DMS53 (cell line): ENCODE measurements at regions not wholly inside any gene's neighbourhood (a gene's known extent, or its start where the extent isn't known, plus 50 kb on each side); places are given as distances from the start of the nearest gene placed in this dataset.
A peak's percentile ranks its signal among the peaks of the same experiment; 100 is the strongest.

ENCODE experiments used
- DNase-seq: peaks from one replicate; lab custom pipeline; 2025; lab: John Stamatoyannopoulos, UW

DNA sequence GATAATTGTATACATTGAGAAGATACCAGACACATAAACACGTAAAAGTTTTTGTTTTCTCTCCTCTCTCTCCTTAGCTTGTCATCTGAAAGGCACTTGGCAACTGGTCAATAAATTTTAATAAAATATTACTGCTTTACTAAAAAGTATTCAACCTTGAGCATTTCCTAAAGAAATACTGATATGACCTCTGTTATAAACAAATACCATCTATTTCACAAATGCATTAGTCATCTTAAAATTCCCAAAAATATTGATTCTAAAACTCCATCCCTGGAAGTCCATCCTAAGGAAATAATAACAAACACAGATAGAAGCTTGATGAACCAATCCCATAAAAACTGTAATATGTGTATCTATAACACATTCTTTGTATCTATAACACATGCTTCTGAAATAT is 483.2 kb downstream of the TLR4 start:
- DNase-seq = no peak

DNA sequence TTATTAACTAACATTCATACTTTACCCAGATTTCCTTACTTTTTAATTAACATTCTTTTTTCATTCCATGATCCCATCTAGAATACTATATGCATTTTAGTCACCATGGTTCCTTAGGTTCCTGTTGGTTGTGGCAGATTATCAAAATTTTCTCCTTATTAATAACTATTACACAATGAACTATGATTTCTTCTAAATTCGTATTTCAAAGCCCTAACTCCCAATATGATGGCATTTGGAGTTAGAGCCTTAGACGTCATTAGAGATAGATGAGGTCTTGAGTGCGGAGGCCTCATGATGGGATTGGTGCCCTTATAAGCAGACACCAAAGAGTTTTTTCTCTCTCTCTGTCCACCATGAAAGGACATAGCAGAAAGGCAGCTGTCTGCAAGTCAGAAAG is 485.4 kb downstream of the TLR4 start:
- DNase-seq = no peak

DNA sequence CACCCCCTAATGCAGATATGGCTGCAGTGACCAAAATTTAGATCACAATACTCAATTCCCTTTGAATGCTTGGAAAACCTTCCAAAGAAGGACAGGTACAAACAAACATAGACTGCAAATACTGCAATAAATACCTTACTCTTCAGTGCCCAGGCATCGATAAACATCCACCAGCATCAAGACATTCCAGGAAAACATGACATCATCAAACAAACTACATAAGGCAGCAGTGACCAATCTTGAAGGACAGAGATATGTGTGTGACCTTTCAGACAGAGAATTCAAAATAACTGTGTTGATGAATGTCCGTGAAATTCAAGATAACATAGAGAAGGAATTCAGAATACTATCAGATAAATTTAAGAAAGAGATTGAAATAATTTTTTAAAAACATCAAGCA is 488.6 kb downstream of the TLR4 start:
- no peak for DNase-seq

DNA sequence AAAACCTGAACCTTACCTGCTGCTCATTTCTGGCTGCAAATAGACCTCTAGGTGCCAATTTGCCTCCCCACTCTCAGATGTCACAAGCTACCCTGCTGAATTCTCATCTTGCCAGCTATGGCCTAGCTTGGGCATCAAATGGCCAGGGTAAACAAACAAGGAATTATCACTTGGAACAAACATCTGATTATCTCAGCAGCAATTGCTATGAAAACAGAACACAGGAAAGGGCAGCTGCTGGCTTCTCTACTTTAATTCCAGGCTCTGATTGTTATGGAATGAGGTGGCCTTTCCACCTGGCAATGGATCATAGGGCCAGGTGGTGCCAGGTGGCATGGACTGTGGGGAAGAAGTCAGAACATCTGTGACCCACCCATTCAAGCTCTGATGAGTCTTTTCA is 505.1 kb downstream of the TLR4 start:
- peak; percentile 34 for DNase-seq

DNA sequence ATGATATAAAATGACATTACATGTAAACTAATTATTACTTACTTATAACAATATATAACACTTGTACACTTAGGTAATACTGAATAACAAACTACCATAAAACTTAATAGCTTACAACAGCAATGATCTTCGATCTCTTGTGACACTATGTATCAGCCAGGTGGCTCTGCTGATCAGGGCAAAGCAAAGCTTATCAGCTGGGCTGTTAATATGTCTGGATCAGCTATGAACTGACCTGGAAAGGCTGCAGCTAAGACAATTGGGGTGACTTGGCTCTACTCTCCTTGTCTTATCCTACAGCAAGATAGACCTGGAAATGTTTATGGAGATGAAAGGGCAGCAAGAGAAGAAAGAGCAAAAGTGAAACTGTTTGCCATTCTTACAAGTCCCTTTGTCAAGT is 511.3 kb downstream of the TLR4 start:
- DNase-seq = peak; percentile 33

DNA sequence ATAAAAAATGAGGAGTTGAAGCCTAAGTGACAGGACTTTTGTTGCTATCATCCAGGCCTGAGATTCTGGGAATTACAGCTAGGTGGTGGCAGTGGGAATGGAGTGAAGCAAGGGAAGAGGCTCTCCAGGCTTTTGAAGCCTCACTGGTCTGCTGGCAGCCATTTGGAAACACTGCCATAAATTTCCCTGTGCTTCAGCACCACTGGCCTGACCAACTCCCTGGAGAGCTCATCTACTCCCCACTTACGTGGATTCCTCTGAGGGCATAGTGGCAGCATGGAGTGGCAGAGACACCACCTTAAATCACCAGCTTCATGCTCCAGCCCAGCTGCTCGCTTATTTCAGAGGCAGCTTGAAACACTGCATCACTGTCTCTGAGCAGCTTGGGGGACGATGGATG is 518.2 kb downstream of the TLR4 start:
- peak; percentile 56 for DNase-seq

DNA sequence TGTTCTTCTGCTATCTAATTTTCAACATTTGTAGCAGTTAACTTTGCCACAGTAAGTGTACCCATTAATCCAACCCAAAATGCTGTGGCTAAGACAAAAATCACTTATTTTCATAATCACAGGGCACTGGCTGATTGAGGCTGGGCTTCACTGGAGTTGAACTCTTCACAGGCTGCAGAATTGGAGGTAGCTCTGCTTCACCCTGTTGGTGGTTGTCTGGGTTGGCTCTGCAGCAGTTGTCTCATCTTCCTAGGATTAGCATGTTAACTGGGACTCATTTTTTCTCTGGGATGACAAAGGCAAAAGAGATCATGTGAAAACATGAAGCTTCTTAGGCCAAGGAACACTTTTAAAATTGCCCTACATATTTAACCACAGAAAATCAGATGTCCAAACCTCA is 518.9 kb downstream of the TLR4 start:
- no peak for DNase-seq

DNA sequence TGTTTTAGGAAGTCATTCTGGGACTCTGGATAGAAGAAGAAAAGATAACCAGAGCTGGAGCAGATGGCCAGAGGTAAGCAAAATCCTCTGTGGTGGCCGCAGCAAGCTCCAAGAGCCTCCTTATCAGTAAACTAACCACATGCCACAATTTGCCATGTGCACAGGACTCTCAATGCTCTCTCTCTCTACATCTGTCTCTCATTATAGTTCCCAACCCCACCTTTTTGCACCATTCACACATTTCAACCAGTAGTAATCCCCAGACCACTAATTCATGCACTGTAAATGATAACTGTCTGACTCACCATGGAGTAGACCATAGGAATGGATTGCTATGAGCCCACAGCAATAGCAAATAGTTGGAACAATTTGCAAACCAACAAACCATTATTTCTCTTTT is 526.1 kb downstream of the TLR4 start:
- DNase-seq = no peak

DNA sequence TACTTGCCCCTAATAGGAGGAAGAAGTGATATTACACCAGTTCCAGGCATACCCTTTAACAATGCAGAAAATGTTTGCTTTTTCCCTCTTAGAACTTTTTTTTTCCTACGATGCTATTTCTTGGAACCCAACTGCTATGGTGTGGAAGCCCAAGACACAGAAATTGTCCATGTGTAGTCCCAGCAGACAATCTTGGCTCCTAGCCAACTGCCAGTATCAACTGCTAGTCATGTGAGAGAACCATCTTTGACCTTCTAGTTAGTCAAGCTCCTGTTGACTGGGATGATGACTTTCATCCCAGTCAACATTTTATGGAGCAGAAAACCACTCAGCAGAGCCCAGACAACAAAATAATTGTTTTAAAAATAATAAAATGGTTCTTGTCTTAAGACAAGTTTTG is 532.4 kb downstream of the TLR4 start:
- no peak for DNase-seq

DNA sequence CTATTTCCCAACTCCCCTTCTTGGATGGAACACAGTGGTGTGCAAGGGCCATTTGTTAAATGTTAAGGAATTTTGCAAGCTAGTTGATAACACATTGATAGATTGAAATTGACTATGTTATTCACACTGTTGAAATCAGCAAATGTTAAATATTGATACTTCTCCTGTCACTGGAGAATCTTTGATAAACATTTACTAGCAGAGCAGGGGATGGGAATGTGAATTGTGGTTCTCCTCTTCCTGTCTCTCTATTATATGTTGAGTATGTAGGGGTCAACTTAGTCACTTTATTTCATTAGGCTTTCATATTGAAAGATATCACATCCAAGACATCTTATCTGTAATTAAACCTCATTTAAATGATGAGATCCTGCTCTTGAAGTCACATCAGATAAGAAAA is 533.9 kb downstream of the TLR4 start:
- DNase-seq = no peak

DNA sequence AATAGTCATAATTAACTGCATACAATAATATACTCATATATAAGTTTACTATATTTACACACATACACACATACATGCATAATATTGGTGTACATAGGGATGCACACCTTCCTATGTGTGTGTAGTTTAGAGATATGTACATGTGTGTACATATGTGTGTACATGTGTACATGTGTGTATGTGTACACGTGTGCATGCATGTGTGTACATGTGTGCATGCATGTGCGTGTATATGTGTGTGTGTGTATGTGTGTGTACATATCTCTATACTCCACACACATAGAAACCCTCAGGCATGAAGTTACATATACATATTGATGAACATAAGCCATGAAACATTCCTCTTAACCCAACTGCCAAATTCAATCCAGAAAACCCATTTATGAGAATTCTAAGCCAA is 547.8 kb downstream of the TLR4 start:
- no peak for DNase-seq

DNA sequence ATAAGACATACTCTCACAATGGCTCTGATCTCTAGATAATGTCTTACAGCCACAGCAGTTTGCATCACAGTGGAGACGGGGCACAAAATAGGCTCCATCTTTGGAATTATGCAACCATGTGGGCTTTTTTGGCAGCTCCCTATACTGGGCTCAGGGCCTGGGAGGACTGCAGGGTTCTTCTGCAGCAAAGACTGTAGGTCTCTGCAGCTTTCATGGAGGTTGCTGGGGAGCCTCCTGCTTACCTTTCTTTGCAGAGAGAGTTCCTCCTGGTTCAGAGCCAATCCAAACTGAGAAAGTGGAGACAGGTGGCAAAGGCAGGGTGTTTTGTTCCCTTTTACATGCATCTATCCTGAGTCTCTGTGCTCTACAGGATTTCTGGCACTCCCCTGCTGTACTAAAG is 558.0 kb downstream of the TLR4 start:
- DNase-seq = no peak

DNA sequence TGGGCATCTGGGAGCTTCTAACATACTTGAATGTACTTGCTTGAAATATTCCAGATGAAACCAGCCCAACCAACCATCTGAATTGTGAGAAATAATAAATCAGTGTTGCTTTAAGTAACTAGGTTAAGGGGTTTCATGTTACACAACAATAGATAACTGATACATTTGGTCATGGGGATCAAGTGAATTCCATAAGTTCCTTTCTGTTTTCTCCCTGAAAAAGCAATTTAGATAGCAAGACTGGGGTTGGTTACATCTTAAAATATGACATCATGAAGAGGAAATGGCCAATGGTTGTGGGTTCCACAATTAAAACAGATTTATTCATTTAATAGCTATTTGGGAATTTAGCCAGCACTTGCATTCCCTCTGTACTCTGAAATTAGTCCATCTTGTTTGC is 559.7 kb downstream of the TLR4 start:
- no peak for DNase-seq

DNA sequence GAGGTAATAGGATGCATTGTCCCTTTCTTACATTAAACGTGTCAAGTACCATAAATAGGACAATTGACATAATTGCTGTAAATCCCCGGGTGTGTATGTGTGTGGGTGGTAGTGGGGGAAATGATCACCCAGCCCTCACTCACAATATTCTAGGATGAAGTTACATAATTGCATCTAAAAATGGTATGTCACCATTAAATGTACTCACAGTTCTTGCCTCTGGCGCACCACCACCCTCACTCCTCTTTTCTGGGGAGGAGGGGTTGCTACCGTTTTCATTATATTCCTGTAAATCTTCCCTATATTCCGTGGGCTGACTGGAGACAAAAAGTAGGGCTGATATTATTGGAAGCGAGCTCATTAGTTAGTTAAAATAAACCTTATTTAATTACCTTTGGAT is 563.8 kb downstream of the TLR4 start:
- DNase-seq = no peak

DNA sequence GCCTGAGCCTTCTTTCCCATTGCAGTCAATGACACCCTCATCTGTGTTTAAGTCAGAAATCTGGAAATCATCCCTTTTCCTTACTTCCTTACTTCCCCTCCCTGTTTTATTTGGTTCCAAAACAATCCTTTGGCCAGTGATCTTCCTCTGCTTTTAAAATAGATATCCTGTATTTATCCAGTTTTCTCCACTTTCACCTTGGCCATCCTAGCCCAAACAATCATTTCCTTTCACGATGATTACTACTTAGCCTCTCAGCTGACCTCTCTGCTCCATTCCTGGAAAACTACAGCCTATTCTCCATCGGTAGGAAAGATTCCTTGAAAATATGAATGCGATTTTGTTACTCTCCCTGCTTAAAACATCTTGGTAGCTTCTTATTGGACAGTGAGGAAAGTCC is 565.4 kb downstream of the TLR4 start:
- DNase-seq = no peak

DNA sequence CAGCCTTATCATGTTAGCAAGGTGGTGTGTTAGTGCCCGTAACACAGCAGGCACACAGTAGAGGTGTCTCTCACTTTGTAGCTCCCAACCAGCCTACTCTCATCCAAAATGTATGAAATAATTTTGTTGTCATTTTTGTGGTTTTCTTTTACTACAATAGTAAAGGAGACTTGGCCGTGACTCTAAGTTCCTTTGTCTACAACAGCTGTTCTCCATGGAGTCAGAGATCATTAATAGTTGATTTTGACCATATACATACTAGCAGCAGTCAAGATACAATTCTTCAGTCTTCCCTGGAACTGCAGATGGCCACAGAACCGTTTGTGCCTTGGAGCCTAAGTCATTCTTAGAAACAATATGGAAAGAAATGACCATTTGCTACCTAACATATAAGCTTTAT is 567.1 kb downstream of the TLR4 start:
- no peak for DNase-seq

DNA sequence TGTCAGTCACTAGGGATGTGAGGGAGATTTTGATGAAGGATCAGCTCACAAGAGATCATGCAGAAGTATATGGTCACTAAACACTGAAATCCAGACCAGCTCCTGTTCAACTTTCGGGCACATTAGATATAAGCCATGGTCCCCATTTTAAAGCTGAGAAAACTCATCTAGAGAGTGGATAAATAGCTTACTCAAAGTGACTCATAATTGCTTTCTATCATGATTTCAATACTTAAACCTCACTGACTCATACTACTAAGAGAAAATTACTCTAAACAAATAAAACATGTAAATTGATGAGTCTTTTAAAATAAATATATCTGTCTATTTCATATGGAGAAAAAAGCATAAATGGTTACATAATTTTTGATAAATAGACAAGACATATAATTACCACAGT is 567.7 kb downstream of the TLR4 start:
- DNase-seq = peak; percentile 56

DNA sequence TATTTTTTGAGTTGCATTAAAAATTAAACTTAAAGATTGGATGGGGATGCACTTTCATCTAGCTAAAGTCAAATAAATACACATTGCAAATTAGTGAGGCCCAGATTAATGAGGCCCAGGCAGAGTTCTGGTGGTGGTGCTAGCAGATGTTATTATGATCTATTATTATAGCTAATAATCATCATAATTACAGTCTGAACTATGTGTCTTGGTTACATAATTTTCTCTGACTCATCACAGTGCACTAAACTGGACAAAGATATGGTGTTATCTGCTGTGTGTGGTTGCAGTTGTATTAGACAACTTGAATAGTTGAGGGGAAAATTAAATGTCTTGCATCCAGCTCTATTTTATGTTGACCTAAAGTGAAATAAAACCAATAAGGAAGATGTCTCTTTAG is 568.8 kb downstream of the TLR4 start:
- no peak for DNase-seq

DNA sequence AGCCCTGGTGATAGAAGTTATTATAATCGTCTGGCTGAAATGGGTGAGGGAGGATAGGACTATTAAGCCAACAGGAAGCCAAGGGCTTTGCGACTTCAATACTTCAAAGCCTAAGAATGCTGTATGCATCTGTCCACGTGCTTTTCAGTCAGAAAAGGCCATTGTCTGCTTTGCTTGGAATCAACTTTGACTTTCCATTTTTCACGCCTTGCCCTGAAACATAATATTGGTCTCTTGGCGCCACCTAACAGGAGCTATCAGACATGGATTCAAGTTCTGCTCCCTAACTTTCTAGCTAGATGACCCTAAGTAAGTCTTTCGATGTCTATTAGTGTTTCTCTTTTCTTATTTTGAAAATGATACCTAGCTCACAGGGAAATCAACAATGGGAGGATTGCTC is 572.6 kb downstream of the TLR4 start:
- DNase-seq = peak; percentile 5

DNA sequence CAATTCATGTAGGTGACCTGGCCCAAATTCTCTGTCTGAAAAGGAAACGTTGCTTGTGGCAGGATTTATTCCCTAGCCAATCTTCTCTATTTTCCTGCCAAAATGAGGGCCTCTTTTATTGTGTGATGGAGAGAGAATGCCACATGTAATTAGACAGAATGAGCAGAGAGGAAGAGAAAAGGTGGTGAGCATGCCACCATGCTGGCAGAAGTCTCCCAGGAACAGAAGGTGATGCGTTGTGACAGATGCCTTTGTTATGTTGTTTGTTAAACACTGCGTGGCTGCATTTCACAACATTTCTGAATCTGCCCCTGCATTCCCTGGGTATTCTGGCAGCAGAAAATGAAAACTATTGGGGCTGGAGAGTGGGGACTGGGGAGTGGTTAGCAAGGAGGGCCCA is 577.6 kb downstream of the TLR4 start:
- DNase-seq = no peak

DNA sequence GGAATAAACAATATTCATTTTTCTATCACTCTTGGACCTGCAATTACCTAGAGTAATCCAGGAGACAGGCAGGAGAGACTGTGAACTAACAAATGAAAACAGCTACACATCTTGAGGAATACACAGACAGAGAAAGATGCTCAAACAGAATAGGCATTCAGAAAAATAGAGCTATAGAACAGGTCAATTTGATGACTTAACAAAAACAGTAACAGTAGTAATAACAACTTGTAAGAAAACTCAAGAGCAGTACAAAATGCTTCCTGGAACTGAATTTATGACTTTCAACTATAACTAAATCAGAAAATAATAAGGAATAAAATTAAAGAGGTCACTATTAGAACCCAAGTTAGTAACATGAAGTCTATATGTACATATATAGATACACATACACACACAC is 579.3 kb downstream of the TLR4 start:
- DNase-seq = no peak

DNA sequence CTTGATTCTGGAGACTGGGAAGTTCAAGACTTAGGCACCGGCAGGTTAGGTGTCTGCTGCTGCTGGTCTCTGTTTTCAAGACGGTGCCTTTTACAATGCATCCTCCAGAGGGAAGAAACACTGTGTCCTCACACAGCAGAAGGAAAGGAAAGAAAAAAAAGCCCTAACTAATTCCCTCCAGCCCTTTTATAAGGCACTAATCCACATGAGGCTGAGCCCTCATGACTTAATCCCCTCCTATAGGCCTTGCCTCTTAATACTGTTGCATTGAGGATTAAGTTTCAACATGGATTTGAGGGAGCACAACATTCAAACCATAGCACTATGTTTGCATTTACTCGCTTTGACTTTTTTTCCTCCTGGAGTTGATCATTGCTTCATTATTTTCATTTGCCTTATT is 585.9 kb downstream of the TLR4 start:
- no peak for DNase-seq

DNA sequence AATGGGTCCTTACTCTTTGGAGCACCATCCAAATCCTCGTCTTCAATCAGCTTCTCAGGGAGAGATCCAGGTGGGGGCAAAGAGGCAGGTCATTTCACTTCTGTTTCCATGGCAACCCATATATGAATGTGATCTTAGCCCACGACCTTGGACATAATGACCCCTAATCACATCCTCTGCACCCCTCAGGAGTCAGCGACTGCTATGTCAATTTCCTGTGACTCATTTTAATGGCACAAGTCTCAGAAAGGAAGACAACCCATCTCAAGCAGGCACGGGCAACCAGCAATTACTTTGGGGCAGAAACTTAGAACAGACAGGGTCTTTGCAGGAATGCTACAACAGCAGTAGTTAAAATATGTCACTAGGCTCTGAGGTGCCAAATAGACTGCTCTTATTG is 591.2 kb downstream of the TLR4 start:
- DNase-seq = peak; percentile 30

DNA sequence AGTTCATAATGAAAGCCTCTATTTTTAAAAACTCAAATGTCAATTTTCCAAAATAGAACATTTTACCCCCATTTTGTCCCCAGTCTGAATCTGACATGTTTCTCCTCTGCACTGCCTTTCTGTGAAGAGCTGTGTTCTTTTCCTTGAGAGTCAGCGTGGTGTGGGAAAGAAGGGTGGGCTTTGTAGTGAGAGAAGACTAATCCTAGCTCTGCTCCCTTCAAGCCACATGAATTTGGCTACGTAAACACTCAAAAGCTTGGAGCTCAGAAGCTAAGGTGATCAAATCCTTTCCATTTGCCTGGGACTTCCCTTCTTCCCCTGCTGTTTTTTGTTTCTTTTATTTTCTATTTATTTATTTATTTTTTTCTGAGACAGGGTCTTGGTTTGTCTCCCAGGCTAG is 598.5 kb downstream of the TLR4 start:
- no peak for DNase-seq

DNA sequence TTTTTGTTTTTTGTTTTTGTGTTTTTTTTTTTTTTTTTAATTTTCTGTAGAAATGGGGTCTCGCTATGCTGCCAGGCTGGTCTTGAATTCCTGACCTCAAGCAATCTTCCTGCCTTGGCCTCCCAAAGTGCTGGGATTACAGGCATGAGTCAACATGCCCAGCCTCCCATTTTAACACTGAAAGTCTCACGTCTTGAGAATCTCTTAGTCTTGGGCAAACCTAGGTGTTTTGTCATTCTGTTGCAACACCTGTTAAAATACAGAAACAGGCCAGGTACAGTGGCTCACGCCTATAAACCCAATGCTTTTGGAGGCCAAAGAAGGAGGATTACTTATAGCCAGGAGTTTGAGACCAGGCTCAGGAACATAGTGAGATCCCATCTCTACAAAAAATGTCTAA is 599.0 kb downstream of the TLR4 start:
- no peak for DNase-seq
